ENCODE measurements at regions not wholly inside any gene's neighbourhood (a gene's known extent, or its start where the extent isn't known, plus 50 kb on each side); places are given as distances from the start of the nearest gene placed in this dataset.

DNA sequence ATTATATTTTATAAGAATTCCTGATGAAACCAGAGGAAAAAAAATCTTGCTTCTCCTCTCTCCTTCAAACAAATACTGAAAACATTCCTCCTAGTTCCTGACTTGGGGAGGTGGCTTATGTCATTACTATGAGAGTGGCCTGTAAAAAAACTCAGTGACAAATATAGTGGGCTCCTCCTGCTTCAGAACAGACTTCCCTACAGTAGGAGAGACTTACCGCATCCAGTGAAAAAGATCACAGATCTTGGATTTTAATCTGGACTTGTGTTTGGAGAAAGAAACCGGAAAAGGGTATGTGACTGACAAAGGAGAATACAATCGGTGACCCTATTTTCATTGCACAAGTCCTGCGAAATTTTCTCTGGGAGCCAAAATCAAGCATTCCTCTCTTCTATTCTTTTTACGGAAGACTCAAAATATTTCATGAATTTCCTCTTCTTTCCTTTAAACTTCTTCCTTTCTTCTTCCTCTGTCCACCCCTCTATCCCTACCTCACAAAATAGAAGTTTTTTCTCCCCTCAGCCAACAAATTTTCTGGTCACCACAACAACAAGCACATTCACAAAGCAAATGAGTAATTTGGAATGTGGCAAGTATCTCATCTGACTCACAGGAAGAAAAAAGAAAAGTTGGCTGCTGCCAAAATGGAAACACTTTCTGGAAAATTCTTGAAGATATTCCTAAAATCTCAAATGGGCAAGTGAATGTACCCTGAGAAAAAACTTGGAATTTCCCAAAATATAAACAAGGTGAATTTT lies 185.1 kb upstream of the CDKN3 start:
- TF ChIP-seq, protein P1, sequence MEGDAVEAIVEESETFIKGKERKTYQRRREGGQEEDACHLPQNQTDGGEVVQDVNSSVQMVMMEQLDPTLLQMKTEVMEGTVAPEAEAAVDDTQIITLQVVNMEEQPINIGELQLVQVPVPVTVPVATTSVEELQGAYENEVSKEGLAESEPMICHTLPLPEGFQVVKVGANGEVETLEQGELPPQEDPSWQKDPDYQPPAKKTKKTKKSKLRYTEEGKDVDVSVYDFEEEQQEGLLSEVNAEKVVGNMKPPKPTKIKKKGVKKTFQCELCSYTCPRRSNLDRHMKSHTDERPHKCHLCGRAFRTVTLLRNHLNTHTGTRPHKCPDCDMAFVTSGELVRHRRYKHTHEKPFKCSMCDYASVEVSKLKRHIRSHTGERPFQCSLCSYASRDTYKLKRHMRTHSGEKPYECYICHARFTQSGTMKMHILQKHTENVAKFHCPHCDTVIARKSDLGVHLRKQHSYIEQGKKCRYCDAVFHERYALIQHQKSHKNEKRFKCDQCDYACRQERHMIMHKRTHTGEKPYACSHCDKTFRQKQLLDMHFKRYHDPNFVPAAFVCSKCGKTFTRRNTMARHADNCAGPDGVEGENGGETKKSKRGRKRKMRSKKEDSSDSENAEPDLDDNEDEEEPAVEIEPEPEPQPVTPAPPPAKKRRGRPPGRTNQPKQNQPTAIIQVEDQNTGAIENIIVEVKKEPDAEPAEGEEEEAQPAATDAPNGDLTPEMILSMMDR (IDR thresholded peaks at IDR 0.05; ENCODE audit: control extremely low read depth in 1 of 3, insufficient read depth in 1 of 3, low read depth in 1 of 3, low read length in 3 of 3), result no peak
- TF ChIP-seq CREB1 (IDR thresholded peaks at IDR 0.05) (no peak), POLR2A (IDR thresholded peaks at IDR 0.05; ENCODE audit: control extremely low read depth in 1 of 2, low read depth in 2 of 2, low read length in 2 of 2) (no peak), POLR2AphosphoS5 (IDR thresholded peaks at IDR 0.05; ENCODE audit: low read depth, low read length) (no peak)
